ENCODE measurements at regions not wholly inside any gene's neighbourhood (a gene's known extent, or its start where the extent isn't known, plus 50 kb on each side); places are given as distances from the start of the nearest gene placed in this dataset.

GRCh38 chr1:57517587-57518374, 93.9 kb upstream of the DAB1 start:
- no peaks in the 10 kb centered on the region for H3K36me3 ChIP-seq
- no peaks in the 10 kb centered on the region for H3K9me3 ChIP-seq (ENCODE audit: severe bottlenecking)
- no peaks in the 10 kb centered on the region for H3K27me3 ChIP-seq (ENCODE audit: insufficient read depth, low read depth, severe bottlenecking)
- no peak for TF ChIP-seq CTCF (IDR thresholded peaks at IDR 0.05; ENCODE audit: low read depth, low read length)
- DNase-seq: no peak
- no peak overlapping the region for H3K27ac ChIP-seq
- H3K4me3 ChIP-seq (ENCODE audit: low read depth, low read length): no peak overlapping the region

GRCh38 chr1:57512386-57512785, 88.5 kb upstream of the DAB1 start:
- Histone ChIP-seq H3K36me3 (no peaks in the 10 kb centered on the region), H3K27ac (no peak overlapping the region), H3K27me3 (ENCODE audit: insufficient read depth, low read depth, severe bottlenecking) (no peaks in the 10 kb centered on the region), H3K9me3 (ENCODE audit: severe bottlenecking) (no peaks in the 10 kb centered on the region), H3K4me3 (ENCODE audit: low read depth, low read length) (no peak overlapping the region)
- no peak for TF ChIP-seq CTCF (IDR thresholded peaks at IDR 0.05; ENCODE audit: low read depth, low read length)
- DNase-seq: no peak

- DNase-seq: peak; percentile 15
- Histone ChIP-seq H3K27me3 (ENCODE audit: insufficient read depth, low read depth, severe bottlenecking) (no peaks in the 10 kb centered on the region), H3K27ac (no peak overlapping the region), H3K9me3 (ENCODE audit: severe bottlenecking) (no peaks in the 10 kb centered on the region), H3K36me3 (no peaks in the 10 kb centered on the region), H3K4me3 (ENCODE audit: low read depth, low read length) (no peak overlapping the region)
- no peak for TF ChIP-seq CTCF (IDR thresholded peaks at IDR 0.05; ENCODE audit: low read depth, low read length)
These were observed 83.1 kb upstream of the DAB1 start for GRCh38 chr1:57506941-57507340.

- no peak for DNase-seq
- H3K36me3 ChIP-seq: no peaks in the 10 kb centered on the region
- no peak overlapping the region for H3K4me3 ChIP-seq (ENCODE audit: low read depth, low read length)
- no peaks in the 10 kb centered on the region for H3K27me3 ChIP-seq (ENCODE audit: insufficient read depth, low read depth, severe bottlenecking)
- H3K9me3 ChIP-seq (ENCODE audit: severe bottlenecking): no peaks in the 10 kb centered on the region
- H3K27ac ChIP-seq: no peak overlapping the region
- no peak for TF ChIP-seq CTCF (IDR thresholded peaks at IDR 0.05; ENCODE audit: low read depth, low read length)
These were observed 79.5 kb upstream of the DAB1 start for GRCh38 chr1:57503337-57503736.

- no peaks in the 10 kb centered on the region for H3K9me3 ChIP-seq (ENCODE audit: severe bottlenecking)
- no peaks in the 10 kb centered on the region for H3K36me3 ChIP-seq
- DNase-seq: no peak
- no peak overlapping the region for H3K4me3 ChIP-seq (ENCODE audit: low read depth, low read length)
- no peak for TF ChIP-seq CTCF (IDR thresholded peaks at IDR 0.05; ENCODE audit: low read depth, low read length)
- no peak overlapping the region for H3K27ac ChIP-seq
- no peaks in the 10 kb centered on the region for H3K27me3 ChIP-seq (ENCODE audit: insufficient read depth, low read depth, severe bottlenecking)
These were observed 76.4 kb upstream of the DAB1 start for GRCh38 chr1:57500136-57500830.
